ENCODE measurements at regions not wholly inside any gene's neighbourhood (a gene's known extent, or its start where the extent isn't known, plus 50 kb on each side); places are given as distances from the start of the nearest gene placed in this dataset.

DNA sequence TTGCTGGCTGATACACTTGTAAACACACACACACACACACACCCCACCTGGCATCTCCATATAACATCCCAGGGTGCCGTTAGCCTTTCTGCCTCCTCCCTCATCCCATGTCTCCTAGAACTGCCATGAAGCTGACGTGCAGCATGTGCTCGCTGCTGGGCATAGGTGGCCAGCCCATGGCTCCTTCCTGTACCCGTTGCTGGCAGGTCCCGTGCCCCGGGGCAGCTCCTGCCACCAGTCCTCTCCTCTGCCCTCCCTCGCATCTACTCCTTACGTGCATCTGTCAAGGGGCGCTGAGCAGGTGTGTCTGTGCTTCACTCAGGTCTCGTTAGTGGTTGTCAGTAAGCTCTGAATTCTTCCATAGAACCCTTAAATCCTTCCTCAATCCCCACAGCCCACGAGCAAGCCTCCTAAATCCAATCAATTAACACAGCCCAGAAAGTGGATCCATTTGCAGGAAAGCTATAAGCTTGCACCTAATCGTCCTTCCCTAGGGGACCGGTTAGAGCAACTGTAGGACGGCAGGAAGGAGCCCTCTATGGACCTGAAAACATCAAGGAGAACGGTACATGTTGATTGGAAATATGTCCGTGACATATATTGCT lies 218.1 kb upstream of the FOXF1 start:
- no peaks in the 10 kb centered on the region for H3K4me1 ChIP-seq (ENCODE audit: insufficient read depth, low read length)
- no peaks in the 10 kb centered on the region for H4K20me1 ChIP-seq (ENCODE audit: insufficient read depth, low read length)
- no peaks in the 10 kb centered on the region for H3K79me2 ChIP-seq (ENCODE audit: insufficient read depth, low read length)
- peaks cover 95% of the 10 kb centered on the region for H3K27me3 ChIP-seq (ENCODE audit: insufficient read depth, low read length)
- no peak overlapping the region for H2AFZ ChIP-seq (ENCODE audit: low read length)
- no peak for DNase-seq (ENCODE audit: insufficient read length, low spot score, missing footprints)
- H3K4me3 ChIP-seq (ENCODE audit: insufficient read depth, low read length), result no peak overlapping the region
- TF ChIP-seq, protein P1, sequence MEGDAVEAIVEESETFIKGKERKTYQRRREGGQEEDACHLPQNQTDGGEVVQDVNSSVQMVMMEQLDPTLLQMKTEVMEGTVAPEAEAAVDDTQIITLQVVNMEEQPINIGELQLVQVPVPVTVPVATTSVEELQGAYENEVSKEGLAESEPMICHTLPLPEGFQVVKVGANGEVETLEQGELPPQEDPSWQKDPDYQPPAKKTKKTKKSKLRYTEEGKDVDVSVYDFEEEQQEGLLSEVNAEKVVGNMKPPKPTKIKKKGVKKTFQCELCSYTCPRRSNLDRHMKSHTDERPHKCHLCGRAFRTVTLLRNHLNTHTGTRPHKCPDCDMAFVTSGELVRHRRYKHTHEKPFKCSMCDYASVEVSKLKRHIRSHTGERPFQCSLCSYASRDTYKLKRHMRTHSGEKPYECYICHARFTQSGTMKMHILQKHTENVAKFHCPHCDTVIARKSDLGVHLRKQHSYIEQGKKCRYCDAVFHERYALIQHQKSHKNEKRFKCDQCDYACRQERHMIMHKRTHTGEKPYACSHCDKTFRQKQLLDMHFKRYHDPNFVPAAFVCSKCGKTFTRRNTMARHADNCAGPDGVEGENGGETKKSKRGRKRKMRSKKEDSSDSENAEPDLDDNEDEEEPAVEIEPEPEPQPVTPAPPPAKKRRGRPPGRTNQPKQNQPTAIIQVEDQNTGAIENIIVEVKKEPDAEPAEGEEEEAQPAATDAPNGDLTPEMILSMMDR (IDR thresholded peaks at IDR 0.05; ENCODE audit: extremely low read depth, low read depth, low read length), result no peak
- H3K36me3 ChIP-seq (ENCODE audit: insufficient read depth, low read length), result no peaks in the 10 kb centered on the region
- no peaks in the 10 kb centered on the region for H3K9me3 ChIP-seq (ENCODE audit: low read depth, low read length)
- no peak overlapping the region for H3K27ac ChIP-seq (ENCODE audit: low read depth, low read length)
- no peak overlapping the region for H3K4me2 ChIP-seq (ENCODE audit: insufficient read depth, low read length)

DNA sequence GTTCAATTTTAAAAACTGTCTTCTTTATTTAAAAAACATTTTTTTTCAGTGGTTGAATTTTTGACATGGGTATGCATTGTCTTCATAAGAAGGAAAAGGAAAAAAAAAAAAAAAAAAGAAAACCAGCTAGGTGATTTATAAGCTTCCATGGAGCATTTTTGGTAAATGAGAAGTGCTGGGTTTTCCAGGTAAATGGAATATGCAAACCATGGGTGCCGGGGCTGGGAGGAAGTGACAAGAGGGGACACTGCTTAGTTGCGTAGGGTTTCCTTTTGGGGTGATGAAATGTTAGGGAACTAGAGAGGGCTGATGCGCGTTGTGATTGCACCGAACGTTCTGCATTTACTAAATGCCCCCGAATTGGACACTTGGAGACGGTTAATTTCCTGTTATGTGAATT lies 217.4 kb upstream of the FOXF1 start:
- Histone ChIP-seq H3K4me1 (ENCODE audit: insufficient read depth, low read length) (no peaks in the 10 kb centered on the region), H3K9me3 (ENCODE audit: low read depth, low read length) (no peaks in the 10 kb centered on the region), H3K36me3 (ENCODE audit: insufficient read depth, low read length) (no peaks in the 10 kb centered on the region), H3K4me2 (ENCODE audit: insufficient read depth, low read length) (no peak overlapping the region), H3K27ac (ENCODE audit: low read depth, low read length) (no peak overlapping the region), H3K27me3 (ENCODE audit: insufficient read depth, low read length) (peaks cover 95% of the 10 kb centered on the region), H2AFZ (ENCODE audit: low read length) (no peak overlapping the region), H3K4me3 (ENCODE audit: insufficient read depth, low read length) (no peak overlapping the region), H3K79me2 (ENCODE audit: insufficient read depth, low read length) (no peaks in the 10 kb centered on the region), H4K20me1 (ENCODE audit: insufficient read depth, low read length) (no peaks in the 10 kb centered on the region)
- TF ChIP-seq, protein P1 (IDR thresholded peaks at IDR 0.05; ENCODE audit: extremely low read depth, low read depth, low read length), result no peak
- DNase-seq (ENCODE audit: insufficient read length, low spot score, missing footprints), result no peak

DNA sequence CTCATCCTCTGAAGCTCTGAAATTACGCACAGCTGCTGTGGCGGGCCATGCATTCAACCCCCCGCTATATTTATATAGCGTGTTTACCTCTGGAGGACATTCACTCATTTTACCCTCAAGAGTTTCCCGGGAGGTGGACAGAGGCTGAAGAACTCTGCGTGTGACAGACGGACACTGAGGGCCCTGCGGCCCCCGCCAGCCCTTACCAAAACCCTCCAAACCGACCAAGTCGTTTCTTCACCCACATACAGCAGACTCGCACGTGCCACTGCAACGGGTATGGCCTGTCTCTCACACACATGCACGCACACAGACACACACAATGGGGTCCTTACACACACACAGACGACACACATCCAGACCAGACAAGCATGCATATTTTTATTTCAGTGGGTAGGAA lies 216.4 kb upstream of the FOXF1 start:
- Histone ChIP-seq H2AFZ (ENCODE audit: low read length) (no peak overlapping the region), H3K27ac (ENCODE audit: low read depth, low read length) (no peak overlapping the region), H3K9me3 (ENCODE audit: low read depth, low read length) (no peaks in the 10 kb centered on the region), H4K20me1 (ENCODE audit: insufficient read depth, low read length) (no peaks in the 10 kb centered on the region), H3K27me3 (ENCODE audit: insufficient read depth, low read length) (peaks cover 95% of the 10 kb centered on the region), H3K79me2 (ENCODE audit: insufficient read depth, low read length) (no peaks in the 10 kb centered on the region), H3K4me1 (ENCODE audit: insufficient read depth, low read length) (no peaks in the 10 kb centered on the region), H3K36me3 (ENCODE audit: insufficient read depth, low read length) (no peaks in the 10 kb centered on the region), H3K4me2 (ENCODE audit: insufficient read depth, low read length) (no peak overlapping the region), H3K4me3 (ENCODE audit: insufficient read depth, low read length) (no peak overlapping the region)
- TF ChIP-seq, protein P1 (IDR thresholded peaks at IDR 0.05; ENCODE audit: extremely low read depth, low read depth, low read length), result no peak
- no peak for DNase-seq (ENCODE audit: insufficient read length, low spot score, missing footprints)

DNA sequence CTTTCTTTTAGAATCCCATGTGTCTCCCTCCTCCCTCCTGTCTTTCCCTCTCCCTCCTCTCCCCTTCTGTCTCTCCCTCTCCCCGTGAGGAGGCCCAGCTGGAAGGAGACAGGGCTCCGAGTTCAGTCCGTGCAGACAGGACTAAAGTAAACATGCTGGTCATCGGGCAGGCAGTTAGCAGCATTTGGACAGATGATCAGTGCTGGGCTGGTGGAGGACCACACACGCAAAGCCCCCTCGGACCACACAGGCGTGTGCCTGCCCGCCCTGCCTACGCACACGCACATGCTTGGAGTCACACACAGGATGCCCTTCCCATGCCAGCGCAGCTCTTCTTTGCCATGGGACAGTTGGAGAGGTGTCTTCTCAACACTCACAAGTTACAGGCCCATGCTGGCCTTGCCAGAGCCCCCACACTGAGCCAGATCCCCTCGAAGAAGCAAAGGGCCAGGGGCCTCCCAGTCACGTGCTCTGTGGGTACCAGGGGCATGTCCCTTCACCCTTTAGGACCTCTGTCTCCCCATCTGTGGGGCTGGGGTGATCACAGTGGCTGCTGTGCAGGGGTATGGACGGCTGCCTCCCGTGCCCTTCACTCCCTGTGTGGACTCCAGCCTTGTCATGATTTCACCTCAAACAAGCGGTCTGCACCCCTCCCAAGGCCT lies 215.7 kb upstream of the FOXF1 start:
- TF ChIP-seq, protein P1 (IDR thresholded peaks at IDR 0.05; ENCODE audit: extremely low read depth, low read depth, low read length), result no peak
- Histone ChIP-seq H3K4me1 (ENCODE audit: insufficient read depth, low read length) (no peaks in the 10 kb centered on the region), H4K20me1 (ENCODE audit: insufficient read depth, low read length) (no peaks in the 10 kb centered on the region), H3K4me3 (ENCODE audit: insufficient read depth, low read length) (no peak overlapping the region), H3K27me3 (ENCODE audit: insufficient read depth, low read length) (peaks cover 95% of the 10 kb centered on the region), H3K9me3 (ENCODE audit: low read depth, low read length) (no peaks in the 10 kb centered on the region), H3K27ac (ENCODE audit: low read depth, low read length) (no peak overlapping the region), H3K36me3 (ENCODE audit: insufficient read depth, low read length) (no peaks in the 10 kb centered on the region), H2AFZ (ENCODE audit: low read length) (no peak overlapping the region), H3K4me2 (ENCODE audit: insufficient read depth, low read length) (no peak overlapping the region), H3K79me2 (ENCODE audit: insufficient read depth, low read length) (no peaks in the 10 kb centered on the region)
- DNase-seq (ENCODE audit: insufficient read length, low spot score, missing footprints), result no peak
